KMS-11 (cell line): ENCODE measurements at regions not wholly inside any gene's neighbourhood (a gene's known extent, or its start where the extent isn't known, plus 50 kb on each side); places are given as distances from the start of the nearest gene placed in this dataset.

Experiments
- H2AFZ ChIP-seq: fragments of 200-600 bp; sonication (generic); 2 replicates; pipeline ENCODE4 v1.6.1; 2016; ENCODE audit warnings: antibody characterized with exemption, mixed run types, low read depth
- H3K27ac ChIP-seq: fragments of 200-600 bp; sonication (generic); 2 replicates; pipeline ENCODE4 v1.6.1; 2016; ENCODE audit warnings: mild to moderate bottlenecking, mixed run types
- H3K27me3 ChIP-seq: fragments of 200-600 bp; sonication (generic); 2 replicates; pipeline ENCODE4 v1.6.1; 2017; ENCODE audit warnings: mild to moderate bottlenecking, low read depth, mixed run types, moderate library complexity; ENCODE audit not compliant: insufficient read depth
- H3K36me3 ChIP-seq: fragments of 200-600 bp; sonication (generic); 2 replicates; pipeline ENCODE4 v1.6.1; 2017; ENCODE audit warnings: mild to moderate bottlenecking, mixed run types; ENCODE audit not compliant: insufficient read depth
- H3K4me1 ChIP-seq: fragments of 200-600 bp; sonication (generic); 2 replicates; pipeline ENCODE4 v1.6.1; 2016; ENCODE audit warnings: mild to moderate bottlenecking, low read depth, mixed run types; ENCODE audit not compliant: poor library complexity, severe bottlenecking
- H3K4me2 ChIP-seq: fragments of 200-600 bp; sonication (generic); 2 replicates; pipeline ENCODE4 v1.7.0; 2016; ENCODE audit warnings: mild to moderate bottlenecking, mixed run types
- H3K4me3 ChIP-seq: fragments of 200-600 bp; sonication (generic); IDR thresholded peaks from 2 replicates; pipeline ENCODE4 v1.6.1; 2017; ENCODE audit warnings: low read depth, low read length, mixed read lengths; ENCODE audit not compliant: insufficient read depth
- H3K79me2 ChIP-seq: fragments of 200-600 bp; sonication (generic); 2 replicates; pipeline ENCODE4 v1.6.1; 2016; ENCODE audit warnings: low read depth, mixed run types; ENCODE audit not compliant: insufficient read depth
- H3K9ac ChIP-seq: fragments of 200-600 bp; sonication (generic); 2 replicates; pipeline ENCODE4 v1.6.1; 2016; ENCODE audit warnings: mild to moderate bottlenecking, mixed run types
- H4K20me1 ChIP-seq: fragments of 200-600 bp; sonication (generic); 2 replicates; pipeline ENCODE4 v1.6.1; 2016; ENCODE audit warnings: mild to moderate bottlenecking, mixed run types; ENCODE audit not compliant: insufficient read depth
- CTCF ChIP-seq: fragments of 200-600 bp; sonication (generic); conservative IDR thresholded peaks from 2 replicates; pipeline ENCODE4 v1.6.1; 2017; ENCODE audit warnings: low read depth, mild to moderate bottlenecking, antibody characterized with exemption, low read length, moderate library complexity, mixed read lengths

- TF ChIP-seq CTCF = no peak; the same call in 1 of the 2 replicates
- Histone ChIP-seq H3K9ac (no peak overlapping the region), H3K36me3 (no peaks in the 10 kb centered on the region), H4K20me1 (no peaks in the 10 kb centered on the region), H2AFZ (no peak overlapping the region), H3K79me2 (no peaks in the 10 kb centered on the region), H3K4me2 (no peak overlapping the region), H3K4me1 (no peaks in the 10 kb centered on the region), H3K4me3 (no peak overlapping the region), H3K27me3 (no peaks in the 10 kb centered on the region), H3K27ac (no peak overlapping the region)
Measured at GRCh38 chr4:170589597-170590191, 499.9 kb upstream of the AADAT start.

- no peak overlapping the region for H2AFZ ChIP-seq
- no peak overlapping the region for H3K4me3 ChIP-seq
- H3K4me2 ChIP-seq = no peak overlapping the region
- H3K36me3 ChIP-seq = no peaks in the 10 kb centered on the region
- H4K20me1 ChIP-seq = no peaks in the 10 kb centered on the region
- H3K9ac ChIP-seq = no peak overlapping the region
- no peak for TF ChIP-seq CTCF
- H3K79me2 ChIP-seq = no peaks in the 10 kb centered on the region
- H3K27me3 ChIP-seq = no peaks in the 10 kb centered on the region
- H3K4me1 ChIP-seq = no peaks in the 10 kb centered on the region
- no peak overlapping the region for H3K27ac ChIP-seq
Measured at GRCh38 chr4:170581969-170582368, 492.2 kb upstream of the AADAT start.

GRCh38 chr4:170581322-170581721 is 491.6 kb upstream of the AADAT start:
- Histone ChIP-seq H4K20me1 (no peaks in the 10 kb centered on the region), H3K4me3 (no peak overlapping the region), H3K79me2 (no peaks in the 10 kb centered on the region), H3K4me2 (no peak overlapping the region), H3K36me3 (no peaks in the 10 kb centered on the region), H3K27me3 (no peaks in the 10 kb centered on the region), H3K4me1 (no peaks in the 10 kb centered on the region), H3K9ac (no peak overlapping the region), H2AFZ (no peak overlapping the region), H3K27ac (no peak overlapping the region)
- no peak for TF ChIP-seq CTCF

- no peaks in the 10 kb centered on the region for H3K36me3 ChIP-seq
- no peak overlapping the region for H3K9ac ChIP-seq
- no peaks in the 10 kb centered on the region for H4K20me1 ChIP-seq
Measured at GRCh38 chr4:170580651-170581050, 490.9 kb upstream of the AADAT start.

More at GRCh38 chr4:170580651-170581050, 490.9 kb upstream of the AADAT start:
- Histone ChIP-seq H3K4me1 (no peaks in the 10 kb centered on the region), H3K4me2 (no peak overlapping the region), H3K27me3 (no peaks in the 10 kb centered on the region), H2AFZ (no peak overlapping the region), H3K27ac (no peak overlapping the region), H3K79me2 (no peaks in the 10 kb centered on the region), H3K4me3 (no peak overlapping the region)
- TF ChIP-seq CTCF = no peak
